ENCODE measurements at regions not wholly inside any gene's neighbourhood (a gene's known extent, or its start where the extent isn't known, plus 50 kb on each side); places are given as distances from the start of the nearest gene placed in this dataset.

- TF ChIP-seq CTCF (IDR thresholded peaks at IDR 0.05): no peak
- Histone ChIP-seq H3K36me3 (no peaks in the 10 kb centered on the region), H3K4me1 (no peaks in the 10 kb centered on the region), H3K9me3 (no peaks in the 10 kb centered on the region), H3K27ac (no peak overlapping the region), H3K27me3 (no peaks in the 10 kb centered on the region), H3K4me3 (no peak overlapping the region)
- intact Hi-C loops (cut with DNase I): no loop called here
- ATAC-seq (no peak), DNase-seq (no peak)
These were observed 606.4 kb upstream of the RORB start for GRCh38 chr9:73890685-73891277.

GRCh38 chr9:73892335-73892734 lies 604.8 kb upstream of the RORB start:
- TF ChIP-seq CTCF (IDR thresholded peaks at IDR 0.05): no peak
- H3K9me3 ChIP-seq: no peaks in the 10 kb centered on the region
- H3K27ac ChIP-seq: no peak overlapping the region
- H3K27me3 ChIP-seq: no peaks in the 10 kb centered on the region
- ATAC-seq (no peak), DNase-seq (no peak)
- intact Hi-C loops (cut with DNase I): no loop called here
- H3K36me3 ChIP-seq: no peaks in the 10 kb centered on the region
- no peaks in the 10 kb centered on the region for H3K4me1 ChIP-seq
- H3K4me3 ChIP-seq: no peak overlapping the region

GRCh38 chr9:73893230-73893629 lies 603.9 kb upstream of the RORB start:
- intact Hi-C loops (cut with DNase I): no loop called here
- TF ChIP-seq CTCF (IDR thresholded peaks at IDR 0.05): no peak
- Histone ChIP-seq H3K4me1 (no peaks in the 10 kb centered on the region), H3K9me3 (no peaks in the 10 kb centered on the region), H3K27ac (no peak overlapping the region), H3K27me3 (no peaks in the 10 kb centered on the region), H3K4me3 (no peak overlapping the region), H3K36me3 (no peaks in the 10 kb centered on the region)
- no peak for DNase-seq
- ATAC-seq: no peak

- Histone ChIP-seq H3K36me3 (no peaks in the 10 kb centered on the region), H3K27me3 (no peaks in the 10 kb centered on the region), H3K27ac (no peak overlapping the region), H3K4me1 (no peaks in the 10 kb centered on the region), H3K9me3 (no peaks in the 10 kb centered on the region), H3K4me3 (no peak overlapping the region)
- no peak for TF ChIP-seq CTCF (IDR thresholded peaks at IDR 0.05)
- DNase-seq (no peak), ATAC-seq (no peak)
- intact Hi-C loops (cut with DNase I): no loop called here
These were observed 601.1 kb upstream of the RORB start for GRCh38 chr9:73896061-73896460.

- no peak for DNase-seq
- H3K27ac ChIP-seq: no peak overlapping the region
- no peak for TF ChIP-seq CTCF (IDR thresholded peaks at IDR 0.05)
- H3K9me3 ChIP-seq: no peaks in the 10 kb centered on the region
- no peaks in the 10 kb centered on the region for H3K4me1 ChIP-seq
- intact Hi-C loops (cut with DNase I): no loop called here
- ATAC-seq: no peak
- H3K4me3 ChIP-seq: no peak overlapping the region
- no peaks in the 10 kb centered on the region for H3K27me3 ChIP-seq
- H3K36me3 ChIP-seq: no peaks in the 10 kb centered on the region
These were observed 590.5 kb upstream of the RORB start for GRCh38 chr9:73906671-73907070.

- intact Hi-C loops (cut with DNase I): no loop called here
- Histone ChIP-seq H3K27ac (no peak overlapping the region), H3K36me3 (no peaks in the 10 kb centered on the region), H3K9me3 (no peaks in the 10 kb centered on the region), H3K27me3 (no peaks in the 10 kb centered on the region), H3K4me1 (no peaks in the 10 kb centered on the region), H3K4me3 (no peak overlapping the region)
- DNase-seq (no peak), ATAC-seq (no peak)
- TF ChIP-seq CTCF (IDR thresholded peaks at IDR 0.05): no peak
These were observed 585.3 kb upstream of the RORB start for GRCh38 chr9:73911804-73912203.
